ENCODE measurements at regions not wholly inside any gene's neighbourhood (a gene's known extent, or its start where the extent isn't known, plus 50 kb on each side); places are given as distances from the start of the nearest gene placed in this dataset.

DNA sequence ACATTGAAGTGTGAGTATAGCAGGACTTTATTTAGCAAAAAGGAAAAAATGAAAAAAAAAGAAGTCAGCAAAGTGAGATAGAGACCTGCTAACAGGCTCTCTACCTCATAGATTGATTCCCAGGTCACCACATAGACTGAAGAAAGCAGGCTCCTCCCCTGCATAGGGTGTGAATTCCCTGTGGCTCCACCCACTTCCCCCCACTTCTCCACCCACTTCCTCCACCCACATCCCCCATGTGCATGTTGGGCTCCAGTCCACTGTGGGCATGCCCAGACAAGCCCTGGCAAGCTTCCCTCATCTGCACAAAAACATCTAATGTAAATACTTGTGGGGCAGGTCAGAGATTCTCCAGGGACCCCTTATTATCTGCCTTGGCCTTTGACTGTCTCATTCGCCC, 97.8 kb downstream of the TMEM47 start:
- H3K4me1 ChIP-seq (ENCODE audit: insufficient read depth, low read length, poor library complexity, severe bottlenecking), result peaks cover 16% of the 10 kb centered on the region
- H3K27me3 ChIP-seq (replicated peaks; ENCODE audit: insufficient read depth, low read depth, low read length, poor library complexity), result no peaks in the 10 kb centered on the region
- BruUV-seq (replicated peaks), result no TSS peak
- no peak overlapping the region for H3K27ac ChIP-seq (ENCODE audit: low read depth, low read length, poor library complexity, severe bottlenecking)
- no peaks in the 10 kb centered on the region for H3K9me3 ChIP-seq (ENCODE audit: low read depth, low read length, poor library complexity, severe bottlenecking)
- POLR2A ChIA-PET (ENCODE audit: low non-redundant PET), result no interaction called here
- no peaks in the 10 kb centered on the region for H3K36me3 ChIP-seq (ENCODE audit: insufficient read depth, low read length, poor library complexity, severe bottlenecking)
- CTCF ChIA-PET, result no interaction called here
- no peak for TF ChIP-seq CTCF (conservative IDR thresholded peaks at IDR 0.05; ENCODE audit: low read depth, low read length)
- no peak for TF ChIP-seq EZH2 (IDR thresholded peaks at IDR 0.05; ENCODE audit: borderline replicate concordance, low read depth, low read length, poor library complexity, severe bottlenecking)
- intact Hi-C loops (cut with micrococcal nuclease; ENCODE audit: unreplicated experiment), result no loop called here
- DNase-seq (ENCODE audit: low spot score), result peak; percentile 60
- no peak overlapping the region for H3K4me3 ChIP-seq (ENCODE audit: low read depth, low read length, poor library complexity, severe bottlenecking)

- peaks cover 14% of the 10 kb centered on the region for H3K4me1 ChIP-seq (ENCODE audit: insufficient read depth, low read length, poor library complexity, severe bottlenecking)
- no peaks in the 10 kb centered on the region for H3K36me3 ChIP-seq (ENCODE audit: insufficient read depth, low read length, poor library complexity, severe bottlenecking)
- no peak overlapping the region for H3K4me3 ChIP-seq (ENCODE audit: low read depth, low read length, poor library complexity, severe bottlenecking)
- no peak for TF ChIP-seq EZH2 (IDR thresholded peaks at IDR 0.05; ENCODE audit: borderline replicate concordance, low read depth, low read length, poor library complexity, severe bottlenecking)
- TF ChIP-seq CTCF (conservative IDR thresholded peaks at IDR 0.05; ENCODE audit: low read depth, low read length), result no peak
- H3K9me3 ChIP-seq (ENCODE audit: low read depth, low read length, poor library complexity, severe bottlenecking), result no peaks in the 10 kb centered on the region
- intact Hi-C loops (cut with micrococcal nuclease; ENCODE audit: unreplicated experiment), result no loop called here
- CTCF ChIA-PET, result no interaction called here
- no TSS peak for BruUV-seq (replicated peaks)
- POLR2A ChIA-PET (ENCODE audit: low non-redundant PET), result no interaction called here
- H3K27me3 ChIP-seq (replicated peaks; ENCODE audit: insufficient read depth, low read depth, low read length, poor library complexity), result no peaks in the 10 kb centered on the region
- no peak overlapping the region for H3K27ac ChIP-seq (ENCODE audit: low read depth, low read length, poor library complexity, severe bottlenecking)
- no peak for DNase-seq (ENCODE audit: low spot score)
Measured at GRCh38 chrX:34557733-34558132, 99.4 kb downstream of the TMEM47 start.

GRCh38 chrX:34555481-34555880, 101.6 kb downstream of the TMEM47 start:
- no peak for TF ChIP-seq CTCF (conservative IDR thresholded peaks at IDR 0.05; ENCODE audit: low read depth, low read length)
- no peak for TF ChIP-seq EZH2 (IDR thresholded peaks at IDR 0.05; ENCODE audit: borderline replicate concordance, low read depth, low read length, poor library complexity, severe bottlenecking)
- Histone ChIP-seq H3K27me3 (replicated peaks; ENCODE audit: insufficient read depth, low read depth, low read length, poor library complexity) (no peaks in the 10 kb centered on the region), H3K4me3 (ENCODE audit: low read depth, low read length, poor library complexity, severe bottlenecking) (no peak overlapping the region), H3K27ac (ENCODE audit: low read depth, low read length, poor library complexity, severe bottlenecking) (no peak overlapping the region), H3K36me3 (ENCODE audit: insufficient read depth, low read length, poor library complexity, severe bottlenecking) (no peaks in the 10 kb centered on the region), H3K4me1 (ENCODE audit: insufficient read depth, low read length, poor library complexity, severe bottlenecking) (peaks cover 6% of the 10 kb centered on the region), H3K9me3 (ENCODE audit: low read depth, low read length, poor library complexity, severe bottlenecking) (no peaks in the 10 kb centered on the region)
- no TSS peak for BruUV-seq (replicated peaks)
- intact Hi-C loops (cut with micrococcal nuclease; ENCODE audit: unreplicated experiment), result no loop called here
- DNase-seq (ENCODE audit: low spot score), result peak; percentile 25
- ChIA-PET CTCF (no interaction called here), POLR2A (ENCODE audit: low non-redundant PET) (no interaction called here)
